HK-2 (cell line): ENCODE measurements at regions not wholly inside any gene's neighbourhood (a gene's known extent, or its start where the extent isn't known, plus 50 kb on each side); places are given as distances from the start of the nearest gene placed in this dataset.
"Not testable (repeated sequence)": the region's sequence is repeated elsewhere in the genome, so short reads cannot be mapped to it uniquely, and the experiment has no call there.

Experiments
- DNase-seq: peaks from one replicate; pipeline ENCODE4 v3.0.0-alpha.2; 2018; ENCODE audit not compliant: unreplicated experiment

GRCh38 chr2:167592441-167592840, 655.0 kb downstream of the STK39 start:
- no peak for DNase-seq

- DNase-seq = no peak
Observed at GRCh38 chr2:167582619-167583018, 664.8 kb downstream of the STK39 start.

GRCh38 chr2:167581961-167582574, 665.3 kb downstream of the STK39 start:
- no peak for DNase-seq

GRCh38 chr2:167579826-167580225, 667.6 kb downstream of the STK39 start:
- DNase-seq = no peak

- no peak for DNase-seq
Observed at GRCh38 chr2:167575276-167575675, 672.1 kb downstream of the STK39 start.

- no peak for DNase-seq
Observed at GRCh38 chr2:167572883-167573619, 674.3 kb downstream of the STK39 start.

- DNase-seq = no peak
Observed at GRCh38 chr2:167570370-167570769, 677.0 kb downstream of the STK39 start.

- not testable (repeated sequence) for DNase-seq
Observed at GRCh38 chr2:167563885-167564619, 675.8 kb downstream of the XIRP2 start.

GRCh38 chr2:167558272-167558991, 670.2 kb downstream of the XIRP2 start:
- DNase-seq = not testable (repeated sequence)

GRCh38 chr2:167555098-167555720, 666.9 kb downstream of the XIRP2 start:
- no peak for DNase-seq

- DNase-seq = no peak
Observed at GRCh38 chr2:167553635-167554034, 665.4 kb downstream of the XIRP2 start.

GRCh38 chr2:167551416-167551815, 663.1 kb downstream of the XIRP2 start:
- no peak for DNase-seq

GRCh38 chr2:167550448-167550847, 662.2 kb downstream of the XIRP2 start:
- no peak for DNase-seq

- DNase-seq = no peak
Observed at GRCh38 chr2:167548396-167548795, 660.1 kb downstream of the XIRP2 start.

- DNase-seq = no peak
Observed at GRCh38 chr2:167544602-167545001, 656.3 kb downstream of the XIRP2 start.

GRCh38 chr2:167543721-167544120, 655.4 kb downstream of the XIRP2 start:
- no peak for DNase-seq

- DNase-seq = no peak
Observed at GRCh38 chr2:167537743-167538142, 649.5 kb downstream of the XIRP2 start.

- DNase-seq = no peak
Observed at GRCh38 chr2:167534443-167534842, 646.2 kb downstream of the XIRP2 start.

- DNase-seq = no peak
Observed at GRCh38 chr2:167524786-167525185, 636.5 kb downstream of the XIRP2 start.

GRCh38 chr2:167510071-167510759, 621.9 kb downstream of the XIRP2 start:
- DNase-seq = no peak

- DNase-seq = peak; percentile 21
Observed at GRCh38 chr2:167509586-167509985, 621.3 kb downstream of the XIRP2 start.
